ENCODE measurements at regions not wholly inside any gene's neighbourhood (a gene's known extent, or its start where the extent isn't known, plus 50 kb on each side); places are given as distances from the start of the nearest gene placed in this dataset.

DNA sequence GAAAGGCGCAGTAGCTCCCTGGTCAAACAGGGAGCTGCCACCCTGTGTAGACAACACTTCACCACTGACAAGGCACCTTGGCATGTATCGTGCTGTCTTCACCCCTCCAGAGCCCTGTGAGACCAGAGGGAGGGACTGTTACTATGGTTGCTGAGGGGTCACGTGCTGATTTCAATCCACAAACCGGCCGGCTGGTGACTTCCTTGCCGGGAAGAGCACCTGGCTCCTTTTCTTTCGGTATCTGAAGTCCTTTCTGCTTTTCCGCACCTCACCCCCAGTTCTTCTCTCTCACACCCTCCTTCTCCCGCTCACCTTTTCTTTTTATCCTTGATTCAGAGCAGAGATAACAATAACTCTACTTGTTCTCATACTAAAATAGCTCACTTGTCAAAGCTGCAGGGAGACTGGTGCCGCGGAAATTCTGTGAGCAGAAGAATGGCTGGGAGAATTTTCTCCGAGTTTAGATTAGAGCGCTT lies 327.2 kb downstream of the ZSWIM6 start:
- TF ChIP-seq ZNF274 (IDR thresholded peaks at IDR 0.05; ENCODE audit: low read depth, low read length) = no peak
- no peak for TF ChIP-seq YY1 (IDR thresholded peaks at IDR 0.05; ENCODE audit: insufficient read depth, insufficient read length)
- no peak for TF ChIP-seq SUZ12 (IDR thresholded peaks at IDR 0.05; ENCODE audit: extremely low read depth, insufficient read depth, insufficient read length)

Measured in NT2/D1 (cell line).